ACC112 (cell line): ENCODE measurements at regions not wholly inside any gene's neighbourhood (a gene's known extent, or its start where the extent isn't known, plus 50 kb on each side); places are given as distances from the start of the nearest gene placed in this dataset.

Experiments used
- H2AFZ ChIP-seq: fragments of 200-600 bp; sonication (generic); one replicate; pipeline ENCODE4 v1.6.0; 2017; ENCODE audit warnings: antibody characterized with exemption, low read length; ENCODE audit not compliant: unreplicated experiment
- H3K27ac ChIP-seq: fragments of 200-600 bp; sonication (generic); 2 replicates; pipeline ENCODE4 v1.5.1; 2014; ENCODE audit warnings: low read depth, mild to moderate bottlenecking, antibody characterized with exemption, low read length, moderate library complexity
- H3K27me3 ChIP-seq: fragments of 200-600 bp; sonication (generic); 2 replicates; pipeline ENCODE4 v1.6.1; 2014; ENCODE audit warnings: mild to moderate bottlenecking, antibody characterized with exemption, low read length, moderate library complexity, mixed read lengths; ENCODE audit not compliant: insufficient read depth
- H3K36me3 ChIP-seq: fragments of 200-600 bp; sonication (generic); 2 replicates; pipeline ENCODE4 v1.6.1; 2016; ENCODE audit warnings: mild to moderate bottlenecking, antibody characterized with exemption, low read length, moderate library complexity, mixed read lengths; ENCODE audit not compliant: insufficient read depth
- H3K4me1 ChIP-seq: fragments of 200-600 bp; sonication (generic); one replicate; pipeline ENCODE4 v1.6.1; 2016; ENCODE audit warnings: low read length, mixed read lengths; ENCODE audit not compliant: insufficient read depth, unreplicated experiment, control insufficient read depth
- H3K4me3 ChIP-seq: fragments of 200-600 bp; sonication (generic); 2 replicates; pipeline ENCODE4 v1.5.1; 2014; ENCODE audit warnings: mild to moderate bottlenecking, low read depth, low read length
- H3K79me2 ChIP-seq: fragments of 200-600 bp; sonication (generic); one replicate; pipeline ENCODE4 v1.6.0; 2016; ENCODE audit warnings: low read length; ENCODE audit not compliant: control insufficient read depth, unreplicated experiment, insufficient read depth

- H3K27ac ChIP-seq, result no peak overlapping the region
- no peaks in the 10 kb centered on the region for H3K36me3 ChIP-seq
- H3K27me3 ChIP-seq, result no peaks in the 10 kb centered on the region
- no peak overlapping the region for H2AFZ ChIP-seq
- no peaks in the 10 kb centered on the region for H3K79me2 ChIP-seq
- H3K4me3 ChIP-seq, result no peak overlapping the region
- H3K4me1 ChIP-seq, result no peaks in the 10 kb centered on the region
Measured at GRCh38 chr9:90007516-90008440, 403.0 kb downstream of the GADD45G start.

- Histone ChIP-seq H3K79me2 (no peaks in the 10 kb centered on the region), H3K27me3 (no peaks in the 10 kb centered on the region), H3K27ac (no peak overlapping the region), H2AFZ (no peak overlapping the region), H3K36me3 (no peaks in the 10 kb centered on the region), H3K4me3 (no peak overlapping the region), H3K4me1 (no peaks in the 10 kb centered on the region)
Measured at GRCh38 chr9:90009447-90009846, 404.6 kb downstream of the GADD45G start.

- no peaks in the 10 kb centered on the region for H3K27me3 ChIP-seq
- no peaks in the 10 kb centered on the region for H3K36me3 ChIP-seq
Measured at GRCh38 chr9:90010793-90011192, 406.0 kb downstream of the GADD45G start.

GRCh38 chr9:90012949-90013348 is 408.1 kb downstream of the GADD45G start:
- Histone ChIP-seq H3K36me3 (no peaks in the 10 kb centered on the region), H3K27ac (no peak overlapping the region), H3K4me3 (no peak overlapping the region), H3K79me2 (no peaks in the 10 kb centered on the region), H2AFZ (no peak overlapping the region), H3K27me3 (no peaks in the 10 kb centered on the region), H3K4me1 (no peaks in the 10 kb centered on the region)

More at GRCh38 chr9:90010793-90011192, 406.0 kb downstream of the GADD45G start:
- Histone ChIP-seq H3K27ac (no peak overlapping the region), H2AFZ (no peak overlapping the region), H3K4me1 (no peaks in the 10 kb centered on the region), H3K4me3 (no peak overlapping the region), H3K79me2 (no peaks in the 10 kb centered on the region)

- Histone ChIP-seq H3K27ac (no peak overlapping the region), H3K36me3 (no peaks in the 10 kb centered on the region), H2AFZ (no peak overlapping the region), H3K4me1 (no peaks in the 10 kb centered on the region), H3K27me3 (no peaks in the 10 kb centered on the region), H3K4me3 (no peak overlapping the region), H3K79me2 (no peaks in the 10 kb centered on the region)
Measured at GRCh38 chr9:90013778-90014177, 409.0 kb downstream of the GADD45G start.

GRCh38 chr9:90014421-90014820 is 409.6 kb downstream of the GADD45G start:
- Histone ChIP-seq H3K27ac (no peak overlapping the region), H3K79me2 (no peaks in the 10 kb centered on the region)

GRCh38 chr9:90016272-90016671 is 411.5 kb downstream of the GADD45G start:
- Histone ChIP-seq H3K27me3 (no peaks in the 10 kb centered on the region), H3K27ac (no peak overlapping the region), H3K4me3 (no peak overlapping the region), H2AFZ (no peak overlapping the region), H3K4me1 (no peaks in the 10 kb centered on the region), H3K36me3 (no peaks in the 10 kb centered on the region), H3K79me2 (no peaks in the 10 kb centered on the region)

More at GRCh38 chr9:90014421-90014820, 409.6 kb downstream of the GADD45G start:
- no peaks in the 10 kb centered on the region for H3K36me3 ChIP-seq
- H3K4me3 ChIP-seq, result no peak overlapping the region
- no peaks in the 10 kb centered on the region for H3K27me3 ChIP-seq
- H2AFZ ChIP-seq, result no peak overlapping the region
- H3K4me1 ChIP-seq, result no peaks in the 10 kb centered on the region

GRCh38 chr9:90017679-90018078 is 412.9 kb downstream of the GADD45G start:
- Histone ChIP-seq H3K79me2 (no peaks in the 10 kb centered on the region), H2AFZ (no peak overlapping the region), H3K27ac (no peak overlapping the region), H3K4me1 (no peaks in the 10 kb centered on the region), H3K36me3 (no peaks in the 10 kb centered on the region), H3K27me3 (no peaks in the 10 kb centered on the region), H3K4me3 (no peak overlapping the region)

- no peaks in the 10 kb centered on the region for H3K36me3 ChIP-seq
- H2AFZ ChIP-seq, result no peak overlapping the region
- H3K4me3 ChIP-seq, result no peak overlapping the region
- no peaks in the 10 kb centered on the region for H3K27me3 ChIP-seq
- no peak overlapping the region for H3K27ac ChIP-seq
- no peaks in the 10 kb centered on the region for H3K79me2 ChIP-seq
- no peaks in the 10 kb centered on the region for H3K4me1 ChIP-seq
Measured at GRCh38 chr9:90018688-90019087, 413.9 kb downstream of the GADD45G start.

GRCh38 chr9:90019626-90020025 is 414.8 kb downstream of the GADD45G start:
- Histone ChIP-seq H3K27me3 (no peaks in the 10 kb centered on the region), H3K4me3 (no peak overlapping the region), H3K4me1 (no peaks in the 10 kb centered on the region), H3K79me2 (no peaks in the 10 kb centered on the region), H3K27ac (no peak overlapping the region), H3K36me3 (no peaks in the 10 kb centered on the region), H2AFZ (no peak overlapping the region)

- Histone ChIP-seq H3K36me3 (no peaks in the 10 kb centered on the region), H3K27ac (no peak overlapping the region), H3K4me1 (no peaks in the 10 kb centered on the region), H3K27me3 (no peaks in the 10 kb centered on the region), H3K79me2 (no peaks in the 10 kb centered on the region), H2AFZ (no peak overlapping the region), H3K4me3 (no peak overlapping the region)
Measured at GRCh38 chr9:90020276-90020871, 415.6 kb downstream of the GADD45G start.
